K562 (cell line): ENCODE measurements at regions not wholly inside any gene's neighbourhood (a gene's known extent, or its start where the extent isn't known, plus 50 kb on each side); places are given as distances from the start of the nearest gene placed in this dataset.

Experiments used
- CTBP1 ChIP-seq: fragments of 450-650 bp; IDR thresholded peaks from 2 replicates; pipeline ENCODE4 v1.6.1; 2016; ENCODE audit warnings: borderline replicate concordance
- E2F5 ChIP-seq: sonication (generic); formaldehyde crosslinking; IDR thresholded peaks from 2 replicates; pipeline ENCODE4 v1.8.0; 2022; ENCODE audit warnings: mild to moderate bottlenecking, missing genetic modification reagents
- ERF ChIP-seq: fragments of 450-650 bp; formaldehyde crosslinking; IDR thresholded peaks from 2 replicates; pipeline ENCODE4 v1.4.0; 2020; ENCODE audit warnings: mild to moderate bottlenecking, mixed read lengths
- FOXK1 ChIP-seq: sonication (generic); formaldehyde crosslinking; IDR thresholded peaks from 2 replicates; pipeline ENCODE4 v1.8.0; 2022; ENCODE audit warnings: missing genetic modification reagents, mild to moderate bottlenecking, borderline replicate concordance
- MGA ChIP-seq: fragments of 450-650 bp; IDR thresholded peaks from 2 replicates; pipeline ENCODE4 v1.6.1; 2016; ENCODE audit warnings: mild to moderate bottlenecking, moderate library complexity
- RBM17 ChIP-seq: fragments of 200-400 bp; formaldehyde crosslinking; IDR thresholded peaks from 2 replicates; pipeline ENCODE4 v1.6.1; 2017; ENCODE audit warnings: low read depth, mild to moderate bottlenecking, low read length, borderline replicate concordance
- XRCC4 ChIP-seq: IDR thresholded peaks from one replicate; pipeline ENCODE4 v1.6.1; 2011; ENCODE audit not compliant: insufficient read depth, insufficient read length; ENCODE audit errors: extremely low read depth

- TF ChIP-seq MGA (no peak), E2F5 (no peak), CTBP1 (no peak), FOXK1 (CRISPR knock-in tag) (no peak), RBM17 (no peak), ERF (CRISPR knock-in tag) (no peak), XRCC4 (no peak)
Measured at GRCh38 chr16:85425074-85425662, 188.0 kb upstream of the GSE1 start (continued).
